ENCODE measurements at regions not wholly inside any gene's neighbourhood (a gene's known extent, or its start where the extent isn't known, plus 50 kb on each side); places are given as distances from the start of the nearest gene placed in this dataset.

DNA sequence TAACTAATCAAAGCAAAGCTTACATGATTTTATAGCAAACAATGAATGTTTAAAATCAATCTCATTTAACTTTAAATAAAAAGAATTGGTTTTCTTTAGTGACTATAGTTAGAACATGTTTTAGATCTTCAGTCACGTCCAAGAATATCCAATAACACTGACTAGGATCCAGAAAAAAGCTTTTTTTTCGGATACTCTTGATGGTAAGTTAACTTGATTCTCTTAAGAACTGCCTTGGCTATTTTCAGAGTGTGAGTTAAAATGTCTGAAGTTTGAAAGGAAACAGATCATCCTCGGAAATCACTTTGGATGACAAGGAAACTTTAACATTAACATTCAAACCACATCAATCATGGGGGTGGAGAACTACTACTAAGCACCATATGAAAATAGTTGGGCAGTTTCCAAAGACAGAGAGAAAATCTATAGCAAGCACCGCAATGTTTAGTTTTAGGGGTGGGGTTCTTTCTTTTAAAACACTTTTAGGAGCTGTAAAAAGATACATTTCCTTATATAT is 83.7 kb upstream of the SLC27A6 start:
- DNase-seq (ENCODE audit: low read depth, low spot score), result no peak

- no peak for DNase-seq (ENCODE audit: low read depth, low spot score)
Measured at GRCh38 chr5:128885649-128886255, 79.5 kb upstream of the SLC27A6 start.

DNA sequence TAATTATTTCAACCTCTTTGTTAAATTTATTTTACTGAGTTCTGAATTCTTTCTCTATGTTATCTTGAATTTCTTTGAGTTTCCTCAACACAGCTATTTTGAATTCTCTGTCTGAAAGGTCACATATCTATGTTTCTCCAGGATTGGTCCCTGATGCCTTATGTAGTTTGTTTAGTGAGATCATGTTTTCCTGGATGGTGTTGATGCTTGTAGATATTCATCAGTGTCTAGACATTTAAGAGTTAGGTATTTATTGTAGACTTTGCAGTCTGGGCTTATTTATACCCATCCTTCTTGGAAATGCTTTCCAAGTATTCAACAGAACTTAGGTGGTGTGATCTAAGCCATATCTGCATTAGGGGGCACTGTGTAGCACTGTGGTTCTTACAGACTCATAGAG is 70.2 kb upstream of the SLC27A6 start:
- no peak for DNase-seq (ENCODE audit: low read depth, low spot score)

DNA sequence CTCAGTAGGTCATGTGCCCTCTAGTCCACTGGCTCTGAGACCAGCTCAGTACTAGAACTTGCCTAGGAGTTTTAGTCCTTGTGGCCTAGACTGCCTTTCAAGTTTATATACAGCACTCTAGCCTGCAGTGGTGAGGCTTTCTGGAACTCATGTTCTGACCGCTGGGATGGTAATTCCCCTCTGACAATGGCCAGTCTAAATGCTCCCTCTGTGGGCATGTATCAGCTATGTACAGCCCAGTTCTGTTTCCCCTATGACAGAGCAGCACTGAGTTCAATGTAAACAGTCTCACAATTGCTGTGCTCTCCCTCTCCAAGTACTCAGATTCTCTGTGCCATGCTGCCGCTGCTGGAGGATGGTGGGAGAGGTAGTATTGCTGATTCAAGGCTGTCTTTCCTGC is 68.6 kb upstream of the SLC27A6 start:
- DNase-seq (ENCODE audit: low read depth, low spot score), result no peak

- DNase-seq (ENCODE audit: low read depth, low spot score), result no peak
Measured at GRCh38 chr5:128903550-128903949, 61.7 kb upstream of the SLC27A6 start.

DNA sequence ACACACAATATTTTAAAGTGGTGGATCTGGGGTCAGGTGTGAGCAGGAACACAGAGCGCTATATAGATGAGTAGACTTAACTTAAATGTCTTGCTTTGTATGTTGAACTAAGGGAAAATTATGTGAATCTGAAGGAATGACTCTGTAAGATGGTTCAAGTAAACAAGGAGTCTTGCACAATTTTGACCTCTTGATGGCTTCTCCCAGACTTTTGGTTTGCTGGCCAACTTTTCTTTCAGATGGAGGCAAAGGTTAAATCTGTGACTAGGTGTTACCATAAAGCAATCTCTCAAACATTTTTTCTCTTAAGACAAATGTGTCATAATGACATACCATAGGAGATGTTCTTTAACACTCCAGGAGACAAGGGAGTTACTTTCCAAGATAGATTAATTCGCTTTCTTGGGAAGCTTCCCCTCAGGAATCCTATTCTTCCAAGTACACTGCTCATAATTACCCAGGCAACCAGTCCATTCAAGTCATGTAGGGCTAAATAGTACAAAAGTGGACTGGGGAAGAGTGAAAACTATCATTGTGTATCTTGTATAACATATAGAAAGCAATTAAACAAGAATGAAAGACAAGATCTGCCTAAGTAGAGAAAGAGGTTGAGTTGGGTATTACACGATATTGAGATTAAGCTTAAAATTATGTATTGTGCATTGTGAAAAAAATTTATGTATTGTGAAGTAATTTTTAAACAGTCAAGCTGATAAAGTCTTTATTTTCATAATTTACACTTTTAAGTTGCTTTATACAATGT is 60.3 kb upstream of the SLC27A6 start:
- DNase-seq (ENCODE audit: low read depth, low spot score), result no peak

DNA sequence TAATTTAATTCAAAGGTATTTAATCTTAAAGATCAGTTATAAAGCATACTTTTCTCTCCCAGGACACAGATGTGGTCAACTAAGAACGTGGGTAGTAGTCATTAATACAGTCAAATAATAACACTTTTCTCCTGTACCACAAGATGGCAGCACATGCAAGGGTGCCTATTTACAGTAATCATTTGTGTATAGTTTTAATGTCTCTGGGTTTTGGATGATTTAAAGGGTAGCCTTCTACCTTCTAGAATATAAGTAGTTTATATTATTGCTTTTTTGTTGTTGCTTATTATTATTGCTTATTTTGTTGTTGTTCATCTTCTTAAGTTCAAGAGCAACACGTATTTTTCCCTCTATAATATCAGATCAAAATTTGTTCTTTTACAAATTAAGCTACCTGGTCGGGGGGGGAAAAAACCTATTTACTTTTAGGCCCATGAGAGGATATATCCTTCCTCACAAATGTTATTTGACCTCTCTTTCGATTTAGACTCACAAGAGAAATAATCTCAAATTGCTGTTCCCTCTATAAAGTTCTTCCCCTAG is 59.6 kb upstream of the SLC27A6 start:
- peak; percentile 79 for DNase-seq (ENCODE audit: low read depth, low spot score)

- DNase-seq (ENCODE audit: low read depth, low spot score), result no peak
Measured at GRCh38 chr5:128913551-128913950, 51.7 kb upstream of the SLC27A6 start.
